Left lung (tissue), 4 donors: ENCODE measurements at regions not wholly inside any gene's neighbourhood (a gene's known extent, or its start where the extent isn't known, plus 50 kb on each side); places are given as distances from the start of the nearest gene placed in this dataset.

ENCODE experiments used
- ATAC-seq: fragments of 200-7000 bp; cut with Tn5 transposase; one replicate; pipeline ENCODE4 v1.9.1; 2020; ENCODE audit warnings: moderate library complexity
- DNase-seq, 4 donors: peaks; one replicate each; pipeline ENCODE4 v3.0.0-alpha.2; 2013 to 2020
- H3K27ac ChIP-seq, 2 donors: fragments of 200-600 bp; sonication (generic) in 1 of 2; one replicate each; pipeline versions ENCODE4 v1.5.0 to v1.8.0; 2020 to 2021
- H3K27me3 ChIP-seq, 2 donors: fragments of 200-600 bp; sonication (generic) in 1 of 2; one replicate each; pipeline versions ENCODE4 v1.5.0 to v1.8.0; 2020 to 2021
- H3K36me3 ChIP-seq, 2 donors: fragments of 200-600 bp; sonication (generic) in 1 of 2; one replicate each; pipeline versions ENCODE4 v1.5.0 to v1.8.0; 2020 to 2021
- H3K4me1 ChIP-seq, 2 donors: fragments of 200-600 bp; one replicate each; pipeline ENCODE4 v1.8.0; 2021
- H3K4me3 ChIP-seq, 2 donors: fragments of 200-600 bp; sonication (generic) in 1 of 2; one replicate each; pipeline versions ENCODE4 v1.5.0 to v1.8.0; 2020 to 2021; ENCODE audit warnings: mild to moderate bottlenecking in 1 of 2
- H3K9me3 ChIP-seq, 2 donors: fragments of 200-600 bp; sonication (generic) in 1 of 2; one replicate each; pipeline versions ENCODE4 v1.5.0 to v1.8.0; 2020 to 2021
- intact Hi-C, 2 donors: fragments of 100-400 bp; cut with DNase I; formaldehyde crosslinking; loops; one replicate each; pipeline versions ENCODE4 v1.11.2 to v1.14.2; 2022
- TF ChIP-seq, protein P1 (sequence below), 2 donors: fragments of 200-600 bp; sonication (generic) in 1 of 2; IDR thresholded peaks; one replicate each; pipeline versions ENCODE4 v1.5.0 to v1.8.0; 2021; ENCODE audit warnings: antibody characterized with exemption in 2 of 2
- donor health status: DM: no; HTN: yes; CAD: no.
- donor health status: DM: no; HTN: no; CAD: no.

DNA sequence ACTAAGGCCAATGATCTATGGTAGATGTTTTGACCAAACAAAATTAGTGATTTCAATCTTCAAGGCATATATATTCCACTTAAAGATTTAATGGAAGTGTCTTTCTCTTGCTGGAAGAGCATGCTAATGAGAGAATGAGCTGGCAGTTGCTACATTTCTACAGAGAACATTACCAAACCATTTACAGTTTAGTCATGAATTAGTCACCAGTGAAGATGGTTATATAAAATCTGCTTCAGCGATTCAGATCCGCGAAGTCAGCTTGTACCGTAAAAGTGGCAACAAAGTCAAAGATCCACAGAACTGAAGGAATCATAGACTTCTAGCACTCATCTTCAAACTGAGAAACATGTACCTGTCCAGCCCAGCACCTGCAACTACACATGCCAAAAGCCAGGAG lies 156.3 kb downstream of the SLITRK5 start:
- ATAC-seq: no peak
- Histone ChIP-seq H3K4me3 (no peak overlapping the region), H3K36me3 (no peaks in the 10 kb centered on the region), H3K4me1 (no peaks in the 10 kb centered on the region), H3K27me3 (no peaks in the 10 kb centered on the region), H3K9me3 (no peaks in the 10 kb centered on the region), H3K27ac (no peak overlapping the region)
- no peak for DNase-seq
- intact Hi-C loops: no loop called here
- TF ChIP-seq, protein P1, sequence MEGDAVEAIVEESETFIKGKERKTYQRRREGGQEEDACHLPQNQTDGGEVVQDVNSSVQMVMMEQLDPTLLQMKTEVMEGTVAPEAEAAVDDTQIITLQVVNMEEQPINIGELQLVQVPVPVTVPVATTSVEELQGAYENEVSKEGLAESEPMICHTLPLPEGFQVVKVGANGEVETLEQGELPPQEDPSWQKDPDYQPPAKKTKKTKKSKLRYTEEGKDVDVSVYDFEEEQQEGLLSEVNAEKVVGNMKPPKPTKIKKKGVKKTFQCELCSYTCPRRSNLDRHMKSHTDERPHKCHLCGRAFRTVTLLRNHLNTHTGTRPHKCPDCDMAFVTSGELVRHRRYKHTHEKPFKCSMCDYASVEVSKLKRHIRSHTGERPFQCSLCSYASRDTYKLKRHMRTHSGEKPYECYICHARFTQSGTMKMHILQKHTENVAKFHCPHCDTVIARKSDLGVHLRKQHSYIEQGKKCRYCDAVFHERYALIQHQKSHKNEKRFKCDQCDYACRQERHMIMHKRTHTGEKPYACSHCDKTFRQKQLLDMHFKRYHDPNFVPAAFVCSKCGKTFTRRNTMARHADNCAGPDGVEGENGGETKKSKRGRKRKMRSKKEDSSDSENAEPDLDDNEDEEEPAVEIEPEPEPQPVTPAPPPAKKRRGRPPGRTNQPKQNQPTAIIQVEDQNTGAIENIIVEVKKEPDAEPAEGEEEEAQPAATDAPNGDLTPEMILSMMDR (IDR thresholded peaks at IDR 0.05): no peak

DNA sequence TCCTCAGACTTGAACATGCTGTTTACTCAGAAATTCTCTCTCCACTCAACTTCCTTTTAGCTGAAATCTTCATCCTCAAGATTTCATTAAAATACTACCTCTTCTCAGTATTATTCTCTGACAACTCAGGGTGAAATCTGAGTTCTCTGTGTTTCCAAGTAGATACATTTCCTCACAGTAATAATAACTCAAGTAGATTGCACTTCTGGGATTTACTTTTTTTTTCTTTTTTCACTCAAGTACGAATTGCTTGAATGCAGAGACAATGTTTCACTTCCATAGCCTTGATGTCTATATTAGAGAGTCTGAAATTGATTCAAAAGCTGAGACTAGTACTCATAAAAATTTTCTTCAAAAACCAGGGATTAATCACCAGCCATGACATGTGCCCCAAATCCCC lies 166.4 kb downstream of the SLITRK5 start:
- intact Hi-C loops: no loop called here
- Histone ChIP-seq H3K36me3 (no peaks in the 10 kb centered on the region), H3K27me3 (no peaks in the 10 kb centered on the region), H3K9me3 (no peaks in the 10 kb centered on the region), H3K4me1 (no peaks in the 10 kb centered on the region), H3K4me3 (no peak overlapping the region), H3K27ac (no peak overlapping the region)
- TF ChIP-seq, protein P1 (IDR thresholded peaks at IDR 0.05): no peak
- ATAC-seq: no peak
- no peak for DNase-seq

DNA sequence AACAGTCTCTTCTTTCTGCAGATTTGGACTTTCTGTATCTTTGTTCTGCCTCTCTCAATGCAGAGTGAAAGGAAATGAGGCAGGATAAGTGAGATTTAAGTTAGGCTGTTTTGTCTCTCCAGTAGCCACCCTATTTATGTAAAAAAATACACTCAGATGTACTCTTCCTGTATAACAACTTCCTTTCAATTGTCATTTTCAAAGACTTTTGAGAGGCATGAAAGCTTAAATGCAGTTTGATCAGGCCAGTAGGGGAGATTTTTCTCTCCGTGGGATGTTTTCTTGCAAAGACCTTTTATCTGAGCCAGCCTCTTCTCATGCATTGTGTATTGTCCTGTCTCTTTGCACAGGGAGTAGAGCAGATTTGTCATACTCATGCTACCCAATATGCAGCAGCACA lies 166.8 kb downstream of the SLITRK5 start:
- no peaks in the 10 kb centered on the region for H3K36me3 ChIP-seq
- no peak for DNase-seq
- no peaks in the 10 kb centered on the region for H3K4me1 ChIP-seq
- no peaks in the 10 kb centered on the region for H3K9me3 ChIP-seq
- no peak for ATAC-seq
- H3K27ac ChIP-seq: no peak overlapping the region
- H3K4me3 ChIP-seq: no peak overlapping the region
- no peaks in the 10 kb centered on the region for H3K27me3 ChIP-seq
- intact Hi-C loops: no loop called here
- TF ChIP-seq, protein P1 (IDR thresholded peaks at IDR 0.05): no peak

DNA sequence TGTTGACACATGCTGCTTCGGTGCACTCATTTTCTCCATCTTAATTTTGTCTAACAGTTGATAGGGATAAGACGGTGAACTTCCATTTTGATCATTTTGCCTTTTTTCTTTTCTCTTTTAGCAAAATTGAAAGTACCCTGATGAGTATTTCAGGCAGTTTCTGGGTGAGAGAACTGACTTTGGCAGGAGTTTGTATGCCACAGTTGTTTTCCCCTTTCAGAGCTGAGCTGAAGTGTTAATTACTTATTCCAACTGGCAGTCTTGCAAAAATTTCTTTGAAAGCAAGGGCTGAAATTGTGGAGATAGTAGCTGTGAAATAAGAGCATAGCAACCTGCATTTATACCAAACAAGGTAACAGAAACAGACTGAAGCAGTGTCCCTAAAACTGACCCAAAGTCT lies 180.2 kb downstream of the SLITRK5 start:
- DNase-seq (no peak), ATAC-seq (no peak)
- Histone ChIP-seq H3K36me3 (no peaks in the 10 kb centered on the region), H3K9me3 (peaks cover 0 to 9% of the 10 kb centered on the region in 2 donors), H3K27me3 (no peaks in the 10 kb centered on the region), H3K4me3 (no peak overlapping the region), H3K4me1 (no peaks in the 10 kb centered on the region), H3K27ac (no peak overlapping the region)
- intact Hi-C loops: no loop called here
- TF ChIP-seq, protein P1 (IDR thresholded peaks at IDR 0.05): no peak

DNA sequence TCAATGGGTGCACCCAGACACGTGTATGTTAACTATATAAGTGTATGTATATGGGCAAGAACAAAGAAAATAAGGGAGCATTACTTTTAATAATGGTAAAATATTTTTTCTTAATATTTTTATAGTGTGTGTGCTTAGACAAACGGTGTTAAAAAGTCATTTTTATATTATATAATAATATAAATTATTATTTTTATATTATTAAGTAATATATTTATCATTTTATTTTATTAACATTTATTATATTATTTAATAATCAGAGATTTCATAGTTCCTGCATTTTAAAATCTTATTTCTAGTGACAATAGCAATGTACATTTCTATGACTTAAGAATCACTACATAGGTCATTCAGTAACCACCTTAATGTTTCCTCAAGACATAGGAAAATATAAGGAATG lies 184.4 kb downstream of the SLITRK5 start:
- Histone ChIP-seq H3K27me3 (no peaks in the 10 kb centered on the region), H3K4me1 (no peaks in the 10 kb centered on the region), H3K9me3 (peaks cover 0 to 9% of the 10 kb centered on the region in 2 donors), H3K36me3 (no peaks in the 10 kb centered on the region), H3K4me3 (no peak overlapping the region), H3K27ac (no peak overlapping the region)
- intact Hi-C loops: no loop called here
- DNase-seq (no peak), ATAC-seq (no peak)
- TF ChIP-seq, protein P1 (IDR thresholded peaks at IDR 0.05): no peak
